Mucosa of descending colon (tissue), 3 donors: ENCODE measurements at regions not wholly inside any gene's neighbourhood (a gene's known extent, or its start where the extent isn't known, plus 50 kb on each side); places are given as distances from the start of the nearest gene placed in this dataset.

Experiments
- ATAC-seq: fragments of 200-7000 bp; cut with Tn5 transposase; one replicate; pipeline ENCODE4 v1.9.1; 2020; ENCODE audit warnings: mild to moderate bottlenecking, moderate library complexity
- DNase-seq, 3 donors: peaks; one replicate each; pipeline ENCODE4 v3.0.0-alpha.2; 2020
- H3K36me3 ChIP-seq: fragments of 200-600 bp; one replicate; pipeline ENCODE4 v1.8.0; 2021; ENCODE audit warnings: low read depth, mild to moderate bottlenecking
- H3K4me1 ChIP-seq: fragments of 200-600 bp; one replicate; pipeline ENCODE4 v1.8.0; 2021; ENCODE audit warnings: low read depth, mild to moderate bottlenecking
- H3K4me3 ChIP-seq: fragments of 200-600 bp; one replicate; pipeline ENCODE4 v1.8.0; 2021; ENCODE audit warnings: mild to moderate bottlenecking
- H3K9me3 ChIP-seq: fragments of 200-600 bp; one replicate; pipeline ENCODE4 v1.8.0; 2021; ENCODE audit warnings: mild to moderate bottlenecking
- CTCF ChIP-seq: fragments of 200-600 bp; IDR thresholded peaks from one replicate; pipeline ENCODE4 v1.8.0; 2022; ENCODE audit warnings: antibody characterized with exemption, mild to moderate bottlenecking
- intact Hi-C, 2 donors: fragments of 100-400 bp; cut with DNase I in 1 of 2; cut with micrococcal nuclease in 1 of 2; formaldehyde crosslinking; loops; one replicate each; pipeline versions ENCODE4 v1.11.0 to v1.11.1; 2022; cut with DNase I, micrococcal nuclease
- donor health status: DM: no; HTN: no; CAD: no; lungs with moderate emphysema.
- donor health status: DM: no; HTN: no; CAD: no.
- donor health status: DM: no; HTN: yes; CAD: no.

GRCh38 chr14:22059201-22059600 lies 385.6 kb upstream of the OR4E1 start:
- Histone ChIP-seq H3K9me3 (no peaks in the 10 kb centered on the region), H3K36me3 (no peaks in the 10 kb centered on the region), H3K4me3 (no peak overlapping the region), H3K4me1 (no peaks in the 10 kb centered on the region)
- intact Hi-C loops = no loop called here
- ATAC-seq (no peak), DNase-seq (no peak)
- TF ChIP-seq CTCF = no peak

- DNase-seq = no peak
- Histone ChIP-seq H3K9me3 (no peaks in the 10 kb centered on the region), H3K4me3 (no peak overlapping the region), H3K4me1 (no peaks in the 10 kb centered on the region), H3K36me3 (no peaks in the 10 kb centered on the region)
- intact Hi-C loops = no loop called here
- no peak for ATAC-seq
- no peak for TF ChIP-seq CTCF
These were observed 379.2 kb upstream of the OR4E1 start for GRCh38 chr14:22052795-22053194.

- peak in 1 of 3 donors; percentile 25 for DNase-seq
These were observed 373.5 kb upstream of the OR4E1 start for GRCh38 chr14:22047115-22047514.

GRCh38 chr14:22046063-22046462 lies 372.4 kb upstream of the OR4E1 start:
- no peak for TF ChIP-seq CTCF
- no peak for ATAC-seq
- H3K36me3 ChIP-seq = no peaks in the 10 kb centered on the region
- no peaks in the 10 kb centered on the region for H3K9me3 ChIP-seq
- no peaks in the 10 kb centered on the region for H3K4me1 ChIP-seq
- intact Hi-C loops = no loop called here
- no peak for DNase-seq
- H3K4me3 ChIP-seq = no peak overlapping the region

More at GRCh38 chr14:22047115-22047514, 373.5 kb upstream of the OR4E1 start:
- Histone ChIP-seq H3K9me3 (no peaks in the 10 kb centered on the region), H3K4me1 (no peaks in the 10 kb centered on the region), H3K36me3 (no peaks in the 10 kb centered on the region), H3K4me3 (no peak overlapping the region)
- ATAC-seq = peak; percentile 40
- intact Hi-C loops = no loop called here
- TF ChIP-seq CTCF = no peak

GRCh38 chr14:22044193-22044592 lies 370.6 kb upstream of the OR4E1 start:
- no peak for ATAC-seq
- H3K4me1 ChIP-seq = no peaks in the 10 kb centered on the region

More at GRCh38 chr14:22044193-22044592, 370.6 kb upstream of the OR4E1 start:
- Histone ChIP-seq H3K9me3 (no peaks in the 10 kb centered on the region), H3K36me3 (no peaks in the 10 kb centered on the region), H3K4me3 (no peak overlapping the region)
- DNase-seq = no peak
- intact Hi-C loops = no loop called here
- TF ChIP-seq CTCF = no peak
